Activated CD4-positive, alpha-beta T cell treated with anti-CD3 and anti-CD28 coated beads, Interleukin-2, Interleukin-4, amounts not matched to agents 100 ng/mL and 50 ng/mL, durations not matched to agents 16 hours and 8 hours (primary cell): ENCODE measurements at regions not wholly inside any gene's neighbourhood (a gene's known extent, or its start where the extent isn't known, plus 50 kb on each side); places are given as distances from the start of the nearest gene placed in this dataset.
A peak's percentile ranks its signal among the peaks of the same experiment; 100 is the strongest.

Source experiments
- DNase-seq: peaks from one replicate; pipeline ENCODE4 v3.0.0-alpha.2; 2020; ENCODE audit warnings: low spot score

GRCh38 chr13:99436686-99437416 lies 64.4 kb upstream of the TM9SF2 start:
- peak; percentile 93 for DNase-seq

DNA sequence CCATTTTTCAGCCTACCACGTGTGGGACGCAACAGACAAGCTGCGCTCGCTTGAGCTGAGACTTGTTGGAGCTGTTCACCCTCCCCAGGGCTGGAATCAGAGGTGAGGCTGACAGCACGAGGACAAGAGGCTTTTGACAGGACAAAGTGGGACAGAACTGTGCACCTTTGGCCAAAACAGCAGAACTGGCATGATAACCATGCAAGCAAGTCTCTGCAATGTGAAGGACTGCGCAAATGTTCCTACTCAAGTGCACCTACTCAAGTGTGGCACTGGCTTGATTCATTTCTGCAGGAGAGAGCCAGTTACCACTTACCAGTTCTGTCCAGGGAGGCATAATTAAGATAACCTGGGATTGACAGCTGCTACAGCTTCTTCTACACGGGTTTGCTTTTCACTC lies 62.2 kb upstream of the TM9SF2 start:
- DNase-seq, result no peak

- no peak for DNase-seq
Observed at GRCh38 chr13:99439850-99440604, 61.2 kb upstream of the TM9SF2 start.

DNA sequence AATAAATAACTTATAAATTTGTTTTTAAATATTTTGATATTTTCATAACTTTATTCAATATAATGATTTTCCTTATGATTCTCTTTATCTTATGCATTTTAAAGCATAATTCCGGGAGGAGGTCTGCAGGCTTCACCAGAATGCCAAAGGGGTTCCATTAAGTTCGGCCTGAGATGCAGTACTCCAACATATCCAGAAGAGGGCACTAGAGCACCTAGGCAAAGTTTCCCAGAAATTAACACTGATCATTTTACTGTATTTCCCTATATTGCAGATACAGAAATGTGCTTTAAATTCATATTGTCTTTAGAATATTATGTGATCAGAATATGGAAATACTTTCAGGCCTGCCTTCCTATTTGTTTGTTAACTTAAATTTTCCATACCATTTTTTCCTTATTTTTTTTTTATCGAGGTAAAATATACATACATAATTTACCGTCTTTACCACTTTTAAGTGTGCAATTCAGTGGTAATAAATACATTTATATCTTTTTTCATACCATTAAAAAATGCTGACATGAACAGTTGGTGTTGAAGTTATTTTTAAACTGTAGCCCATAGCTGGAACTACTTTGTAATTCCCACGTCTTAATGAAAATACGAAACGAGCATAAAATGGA lies 58.9 kb upstream of the TM9SF2 start:
- peak; percentile 72 for DNase-seq

DNA sequence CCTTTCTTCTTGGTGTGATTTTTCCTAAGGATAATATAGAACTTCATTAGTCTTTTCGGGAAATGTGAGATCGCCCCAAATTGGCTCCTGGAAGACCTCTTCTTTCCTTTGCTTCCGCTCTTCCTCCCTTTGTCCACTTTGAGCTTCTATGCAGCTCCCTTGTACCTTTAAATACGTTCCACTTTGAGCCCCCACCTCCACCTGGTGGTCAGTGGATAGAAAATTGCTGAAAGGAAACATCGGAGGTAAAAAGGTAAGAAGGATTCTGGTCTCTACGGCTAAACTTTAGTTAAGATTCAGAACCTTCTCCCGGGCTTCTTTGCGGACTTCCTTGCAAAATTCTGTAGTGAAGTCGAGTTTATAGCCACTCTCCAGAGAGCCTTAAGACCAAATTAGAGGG lies 55.0 kb upstream of the TM9SF2 start:
- DNase-seq, result no peak

DNA sequence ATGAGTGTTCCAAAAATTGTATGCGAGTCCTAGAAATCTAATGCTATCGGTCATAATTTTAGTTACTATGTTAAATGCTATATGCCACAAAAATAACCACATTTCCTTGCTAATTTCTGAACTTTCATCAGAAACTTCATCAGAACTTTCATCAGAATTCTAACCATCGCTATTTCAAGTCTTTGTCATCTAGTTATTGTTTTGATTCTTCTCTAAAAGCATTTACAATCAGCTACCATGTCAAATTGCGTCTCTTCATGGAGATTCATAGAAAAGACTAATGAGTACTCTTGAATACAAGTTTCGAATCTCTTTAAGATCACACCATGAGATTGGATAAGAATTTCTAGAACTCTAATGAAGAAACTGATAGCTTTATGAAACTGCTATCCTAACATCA lies 52.7 kb upstream of the TM9SF2 start:
- DNase-seq, result peak; percentile 66

- DNase-seq, result no peak
Observed at GRCh38 chr13:99450416-99450815, 50.9 kb upstream of the TM9SF2 start.
